GM19324 (cell line): ENCODE measurements at regions not wholly inside any gene's neighbourhood (a gene's known extent, or its start where the extent isn't known, plus 50 kb on each side); places are given as distances from the start of the nearest gene placed in this dataset.

Experiments used
- ATAC-seq: cut with Tn5 transposase; IDR thresholded peaks from one replicate; pipeline ENCODE4 v1.9.1; 2021; ENCODE audit warnings: mild to moderate bottlenecking, moderate library complexity; ENCODE audit not compliant: unreplicated experiment, low FRiP score

GRCh38 chr13:76466043-76466442, 420.2 kb downstream of the KCTD12 start:
- ATAC-seq = no peak

DNA sequence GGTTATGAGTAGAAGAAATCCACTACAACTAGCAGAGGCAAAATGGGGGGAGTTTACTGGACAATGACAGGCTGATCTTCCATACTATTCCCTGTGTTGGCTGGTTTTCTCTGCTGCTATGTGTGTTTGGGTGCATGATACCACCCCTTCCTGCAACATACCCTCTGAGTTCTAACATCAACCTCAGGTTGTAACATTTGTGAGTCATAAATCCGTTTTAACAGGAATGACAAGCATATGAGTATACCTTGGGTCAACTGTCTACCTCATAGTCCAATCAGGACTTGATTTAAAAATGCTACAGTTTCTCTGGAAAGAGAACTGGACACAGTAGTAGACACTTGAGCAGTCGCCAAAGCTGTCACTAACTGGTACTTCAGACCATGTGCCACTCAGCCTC, 422.9 kb downstream of the KCTD12 start:
- no peak for ATAC-seq

DNA sequence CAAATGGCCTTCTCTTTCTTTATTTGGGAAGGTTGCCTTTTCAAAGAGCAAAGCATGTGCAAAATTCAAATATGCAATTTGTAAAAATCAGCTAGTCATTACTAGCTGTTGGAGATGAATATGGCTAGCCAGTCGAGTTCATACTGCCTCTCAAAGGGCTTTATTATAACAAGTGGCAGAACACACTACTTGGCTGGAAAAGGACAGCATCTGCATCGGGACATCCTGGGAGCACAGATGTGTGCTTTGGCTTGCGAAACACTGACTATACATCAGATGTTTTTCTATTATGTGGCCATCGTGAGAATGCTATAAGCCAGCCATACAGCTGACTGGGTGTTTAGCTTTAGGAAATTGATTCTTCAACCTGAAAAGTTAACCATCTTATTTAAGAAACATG, 424.2 kb downstream of the KCTD12 start:
- no peak for ATAC-seq

DNA sequence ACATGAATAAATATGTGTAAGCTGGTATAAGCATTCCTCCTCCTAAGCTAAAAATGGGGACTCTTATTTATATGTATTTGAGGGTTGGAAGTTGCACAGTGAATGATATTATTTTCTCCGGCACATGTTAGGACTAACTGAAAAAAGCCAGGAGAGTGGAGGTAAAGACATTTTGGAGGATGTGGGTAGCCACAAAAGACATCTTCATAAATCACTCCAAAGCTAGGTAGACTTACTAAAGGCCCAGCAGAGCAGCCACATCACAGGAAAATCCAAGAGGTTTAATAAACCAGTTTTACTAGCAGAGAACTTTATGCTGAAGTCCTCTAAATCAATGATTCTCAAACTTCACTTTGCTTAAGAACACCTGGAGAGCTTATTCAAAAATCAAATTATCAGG, 424.7 kb downstream of the KCTD12 start:
- ATAC-seq = no peak

DNA sequence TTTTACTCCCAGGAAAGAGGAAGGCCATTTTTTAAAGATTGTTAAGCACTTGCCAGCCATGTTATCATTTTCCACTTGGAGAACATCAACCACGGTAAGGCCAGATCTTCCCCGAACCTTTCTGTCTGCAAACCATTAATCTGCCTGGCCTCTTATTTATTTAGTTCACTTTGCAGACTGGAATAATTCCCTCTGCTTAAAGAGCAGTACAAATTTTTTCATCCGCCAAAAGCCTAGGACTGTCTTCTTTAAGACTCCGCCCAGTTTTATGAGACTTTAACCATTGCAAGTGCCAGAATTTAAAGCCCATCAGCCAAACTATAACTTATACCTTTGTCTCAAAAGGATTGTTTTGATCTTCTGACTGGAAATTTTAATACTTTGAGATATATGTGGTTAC, 426.3 kb downstream of the KCTD12 start:
- ATAC-seq = no peak

GRCh38 chr13:76455960-76456359, 430.2 kb downstream of the KCTD12 start:
- ATAC-seq = no peak

- ATAC-seq = no peak
These were observed 431.2 kb downstream of the KCTD12 start for GRCh38 chr13:76454991-76455390.

GRCh38 chr13:76449716-76450115, 436.5 kb downstream of the KCTD12 start:
- ATAC-seq = no peak

DNA sequence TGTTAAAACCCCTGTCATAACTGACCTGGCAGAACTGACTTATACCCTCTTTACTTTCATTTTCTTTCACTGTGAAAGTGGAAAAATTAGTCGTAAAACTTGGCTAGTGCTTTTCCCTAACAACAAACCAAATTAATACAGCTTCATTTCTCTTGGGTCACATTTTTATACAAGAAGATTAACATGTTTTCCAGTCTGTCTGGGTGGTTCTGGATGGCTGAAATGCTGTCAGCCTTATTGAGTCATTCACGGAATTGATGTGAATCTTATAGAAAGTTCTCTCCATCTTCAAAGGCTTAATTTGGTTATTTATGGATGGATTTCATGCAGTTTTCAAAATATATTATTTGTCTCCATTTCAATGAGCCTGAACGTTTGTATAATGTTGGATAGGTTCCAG, 440.0 kb downstream of the KCTD12 start:
- no peak for ATAC-seq

GRCh38 chr13:76440568-76440967, 445.6 kb downstream of the KCTD12 start:
- peak; percentile 90 for ATAC-seq

DNA sequence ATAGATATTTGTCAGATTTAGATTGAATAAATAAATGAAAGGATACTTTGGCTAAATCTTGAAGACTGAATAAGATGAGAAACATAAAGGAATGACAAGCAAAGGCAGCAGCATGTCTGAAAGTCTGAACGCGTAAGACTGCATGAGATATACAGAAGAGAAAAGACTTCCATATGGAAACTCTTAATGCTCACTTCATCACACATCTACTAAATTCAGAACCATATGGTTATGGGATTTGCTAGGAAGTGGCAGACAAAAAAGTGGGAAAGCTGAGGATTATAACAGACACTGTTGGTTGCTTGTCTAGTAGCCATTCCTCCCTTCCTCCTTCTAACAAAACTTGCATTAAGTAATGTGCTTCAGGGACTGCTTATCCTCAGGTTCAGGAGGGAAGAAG, 446.7 kb downstream of the KCTD12 start:
- no peak for ATAC-seq

DNA sequence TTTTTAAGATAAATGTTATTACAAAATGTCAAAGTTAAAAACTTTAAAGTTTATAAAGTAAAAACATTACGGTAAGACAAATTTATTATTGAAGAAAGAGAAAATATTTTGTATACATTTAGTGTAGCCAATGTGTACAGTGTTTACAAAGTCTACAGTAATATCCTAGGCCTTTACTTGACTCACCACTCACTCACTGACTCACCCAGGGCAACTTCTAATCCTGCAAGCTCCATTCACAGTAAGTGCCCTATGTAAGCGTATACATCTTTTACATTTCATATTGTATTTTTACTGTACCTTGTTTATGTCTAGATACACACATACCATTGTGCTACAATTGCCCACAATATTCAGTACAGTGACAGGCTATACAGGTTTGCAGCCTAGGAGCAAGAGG, 448.2 kb downstream of the KCTD12 start:
- ATAC-seq = no peak

GRCh38 chr13:76425935-76426334, 460.3 kb downstream of the KCTD12 start:
- ATAC-seq = no peak

DNA sequence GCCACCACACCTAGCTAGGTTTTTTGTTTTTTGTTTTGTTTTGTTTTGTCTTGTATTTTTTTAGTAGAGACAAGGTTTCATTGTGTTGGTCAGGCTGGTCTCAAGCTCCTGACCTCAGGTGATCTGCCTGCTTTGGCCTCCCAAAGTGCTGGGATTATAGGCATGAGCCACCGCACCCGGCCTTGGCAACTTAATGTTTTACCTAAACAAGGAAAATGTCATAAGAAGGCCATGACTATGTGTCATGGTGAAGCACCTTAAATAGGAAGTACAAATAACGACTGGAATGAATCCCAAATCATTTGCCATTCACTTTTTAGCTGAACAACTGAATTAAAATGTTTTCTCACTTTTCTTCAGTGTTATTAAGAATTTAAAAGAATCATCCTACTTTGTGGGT, 465.2 kb downstream of the KCTD12 start:
- no peak for ATAC-seq

DNA sequence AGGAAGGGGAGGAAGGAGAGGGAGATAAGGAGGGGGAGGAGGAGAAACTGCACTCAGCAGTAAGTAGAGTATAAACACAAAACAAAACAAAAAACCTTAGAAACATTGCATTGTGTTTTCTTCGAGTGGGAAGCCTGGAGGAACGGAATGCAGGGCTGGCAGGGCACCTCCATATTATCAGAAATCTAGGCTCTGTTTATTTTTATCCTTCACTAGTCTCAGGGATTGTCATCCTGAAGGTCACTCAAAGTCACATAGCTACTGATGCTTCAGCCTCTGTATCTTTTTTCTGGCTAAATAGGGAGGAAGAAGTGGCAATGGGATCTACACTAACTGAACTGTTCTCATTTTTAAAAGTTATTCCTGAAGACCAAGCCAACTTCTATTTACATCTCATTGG, 467.8 kb downstream of the KCTD12 start:
- ATAC-seq = no peak

DNA sequence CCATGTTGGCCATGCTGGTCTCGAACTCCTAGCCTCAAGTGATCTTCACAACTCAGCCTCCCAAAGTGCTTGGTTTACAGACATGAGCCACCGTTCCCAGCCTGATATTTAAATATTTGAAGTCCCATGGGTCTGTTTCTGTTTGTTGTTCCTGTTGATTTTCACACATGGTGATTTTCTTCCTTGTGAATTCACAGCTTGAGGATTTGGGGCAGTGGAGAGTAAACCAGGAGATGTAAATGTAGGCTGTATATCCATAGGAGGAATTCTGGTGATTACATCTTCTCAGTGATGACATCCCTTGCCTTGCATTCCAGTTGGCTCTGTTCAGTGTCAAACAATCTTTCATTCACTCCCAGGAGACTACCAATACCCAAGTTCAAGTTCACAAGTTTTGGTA, 471.9 kb downstream of the KCTD12 start:
- no peak for ATAC-seq

GRCh38 chr13:76406243-76406642, 480.0 kb downstream of the KCTD12 start:
- no peak for ATAC-seq

DNA sequence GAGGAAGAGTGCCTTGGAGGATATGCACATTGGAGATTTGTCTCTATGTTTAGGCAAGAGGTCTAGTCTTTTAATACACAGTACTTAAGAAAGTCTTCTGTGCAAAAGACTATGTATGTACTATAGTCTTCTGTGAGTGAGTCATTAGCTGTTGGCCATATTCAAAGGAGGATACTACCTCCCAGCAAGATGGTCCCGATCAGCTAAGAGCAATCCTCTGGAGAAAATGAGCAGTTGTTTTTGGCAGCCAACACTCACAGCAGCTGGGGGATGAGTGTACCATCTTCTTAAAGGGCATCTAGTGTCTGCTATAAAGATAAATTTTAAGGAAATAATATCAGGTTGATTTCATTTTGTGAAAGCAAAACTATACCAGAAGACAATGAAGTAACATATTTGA, 487.8 kb downstream of the KCTD12 start:
- ATAC-seq = no peak

- no peak for ATAC-seq
These were observed 488.8 kb downstream of the KCTD12 start for GRCh38 chr13:76397413-76397812.

DNA sequence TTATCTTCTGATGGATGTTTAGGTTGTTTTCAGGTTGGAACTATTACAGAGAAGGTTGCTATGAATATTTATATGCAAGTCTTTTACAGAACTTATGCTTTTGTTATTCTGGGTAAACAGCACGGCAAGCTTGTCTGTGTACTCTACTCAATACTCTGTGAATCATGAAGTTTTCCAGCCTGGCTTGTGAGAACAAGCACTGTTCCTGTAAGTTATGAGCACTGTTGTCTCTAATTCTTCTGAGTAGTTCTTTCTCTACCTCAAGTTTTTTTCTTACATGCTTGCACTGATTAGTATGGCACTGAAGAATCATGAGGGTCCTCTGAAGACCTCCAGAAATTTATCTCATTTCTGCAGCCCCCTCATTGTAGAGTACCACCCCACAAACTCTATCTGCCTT, 496.9 kb downstream of the KCTD12 start:
- no peak for ATAC-seq

- ATAC-seq = no peak
These were observed 498.6 kb downstream of the KCTD12 start for GRCh38 chr13:76387566-76387965.

GRCh38 chr13:76386321-76386720, 499.9 kb downstream of the KCTD12 start:
- no peak for ATAC-seq

DNA sequence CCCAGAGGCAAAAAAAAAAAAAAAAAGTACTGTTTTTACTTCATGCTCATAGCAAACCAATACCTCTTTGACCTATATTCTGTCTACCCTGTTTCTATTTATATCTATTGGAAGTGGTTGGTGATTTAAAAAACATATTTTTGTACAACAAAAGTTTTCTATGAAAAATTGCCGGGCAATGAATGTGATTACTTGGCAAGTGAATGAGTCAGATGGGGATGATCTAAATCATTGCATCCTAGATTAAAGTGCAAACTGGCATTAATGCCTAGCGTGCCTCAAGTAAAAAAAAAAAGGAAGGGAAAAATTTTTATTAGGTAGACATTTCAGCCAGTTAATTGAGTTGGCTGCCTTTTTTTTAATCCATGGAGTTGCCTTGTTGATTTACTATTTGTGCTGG, 500.6 kb downstream of the KCTD12 start:
- no peak for ATAC-seq
